Heart right ventricle (tissue), 16 donors: ENCODE measurements at regions not wholly inside any gene's neighbourhood (a gene's known extent, or its start where the extent isn't known, plus 50 kb on each side); places are given as distances from the start of the nearest gene placed in this dataset.

Experiments used
- ATAC-seq, 8 donors: fragments of 200-7000 bp; cut with Tn5 transposase; one replicate each; pipeline ENCODE4 v1.9.1; 2020; ENCODE audit warnings: mild to moderate bottlenecking in 8 of 8, moderate library complexity in 8 of 8, moderate number of reproducible peaks in 1 of 8
- DNase-seq, 2 donors: peaks; one replicate each; pipeline ENCODE4 v3.0.0-alpha.2; 2020
- H3K27ac ChIP-seq, 10 donors: fragments of 200-600 bp; sonication (generic) in 2 of 10; one replicate each; pipeline versions ENCODE4 v1.5.0 to v1.8.0; 2020 to 2022; ENCODE audit warnings: mild to moderate bottlenecking in 3 of 10
- H3K27me3 ChIP-seq, 7 donors: fragments of 200-600 bp; one replicate each; pipeline ENCODE4 v1.8.0; 2021 to 2022; ENCODE audit warnings: mild to moderate bottlenecking in 2 of 7
- H3K36me3 ChIP-seq, 9 donors: fragments of 200-600 bp; sonication (generic) in 1 of 9; one replicate each; pipeline versions ENCODE4 v1.5.0 to v1.8.0; 2020 to 2022; ENCODE audit warnings: mild to moderate bottlenecking in 2 of 9
- H3K4me1 ChIP-seq, 9 donors: fragments of 200-600 bp; sonication (generic) in 1 of 9; one replicate each; pipeline versions ENCODE4 v1.5.0 to v1.8.0; 2020 to 2022; ENCODE audit warnings: mild to moderate bottlenecking in 4 of 9
- H3K4me3 ChIP-seq, 10 donors: fragments of 200-600 bp; sonication (generic) in 2 of 10; one replicate each; pipeline versions ENCODE4 v1.5.0 to v1.8.0; 2020 to 2022; ENCODE audit warnings: mild to moderate bottlenecking in 7 of 10, moderate library complexity in 2 of 10
- H3K9me3 ChIP-seq, 11 donors: fragments of 200-600 bp in 10 of 11; sonication (generic) in 2 of 11; one replicate each; pipeline versions ENCODE4 v1.5.0 to v1.8.0; 2013 to 2022; ENCODE audit warnings: mild to moderate bottlenecking in 2 of 11, control low read depth in 1 of 11, moderate library complexity in 1 of 11
- CTCF ChIP-seq, 9 donors: fragments of 200-600 bp; sonication (generic) in 2 of 9; IDR thresholded peaks; one replicate each; pipeline versions ENCODE4 v1.5.0 to v1.8.0; 2021 to 2022; ENCODE audit warnings: antibody characterized with exemption in 9 of 9, mild to moderate bottlenecking in 5 of 9, moderate library complexity in 1 of 9
- WGBS, 2 donors: extraction: QIAGEN DNeasy Blood & Tissue Kit; methylation state at CpG; one replicate each; pipeline ENCODE4 v1.1.7; 2013; ENCODE audit warnings: inconsistent platforms in 1 of 2; 5-methylcytosine and 5-hydroxymethylcytosine counted together
- intact Hi-C, 10 donors: fragments of 100-400 bp; cut with DNase I; formaldehyde crosslinking; loops; one replicate each; pipeline versions ENCODE4 v1.11.1 to v1.14.2; 2022
- donor health status: Arrhythmogenic right ventricular cardiomyopathy.
- donor health status: ischemic (EF 13 %, LVEDD 7.1; RV severe dilation, severe dysfunction).
- donor health status: healthy with polysubstance abuse.
- donor health status: DM: no; HTN: yes; CAD: no.
- donor health status: DM: no; HTN: no; CAD: no.
- donor health status: ischemic (EF 25% LVEDD 6.9; RV normal size, moderate dysfunction).
- donor health status: ischemic (EF 25% LVEDD 5.7; RV mildly dilated, moderate dysfunction).
- donor health status: healthy.
- donor health status: DM: yes; HTN: yes; CAD: no.
- donor health status: Ischemic cardiomyopathy.
- donor health status: ischemic (EF 35%, LVEDD 5.7; RV mildly dilated, moderate dysfunction).
- donor health status: nonischemic (EF 11% LVEDD 7.7; RV severe dilation, severe dysfunction).
- donor health status: DM: yes; HTN: yes; CAD: no.
- donor health status: PGD.
- donor health status: ischemic (EF 29% LVEDD 5.4; RV normal size, mild dysfunction).
- donor health status: nonischemic (EF 23%, LVEDD 6.1; RV moderate dilation, normal function).

- H3K9me3 ChIP-seq: peaks cover 0 to 17% (median 0%) of the 10 kb centered on the region in 11 donors
- 86 to 91% methylated on average over 7 of the region's 7 CpGs for WGBS, 2 donors
- intact Hi-C loops: no loop called here
Measured at GRCh38 chr14:94944636-94945258, 174.8 kb upstream of the GSC start.

GRCh38 chr14:94942601-94943000, 172.7 kb upstream of the GSC start:
- no peak for DNase-seq
- intact Hi-C loops: no loop called here

More at GRCh38 chr14:94944636-94945258, 174.8 kb upstream of the GSC start:
- H3K27me3 ChIP-seq: peaks cover 0 to 3% (median 0%) of the 10 kb centered on the region in 7 donors
- no peak for ATAC-seq
- H3K4me3 ChIP-seq: no peak overlapping the region
- H3K27ac ChIP-seq: no peak overlapping the region
- no peak for DNase-seq
- H3K4me1 ChIP-seq: no peaks in the 10 kb centered on the region
- TF ChIP-seq CTCF (IDR thresholded peaks at IDR 0.05): no peak
- no peaks in the 10 kb centered on the region for H3K36me3 ChIP-seq

DNA sequence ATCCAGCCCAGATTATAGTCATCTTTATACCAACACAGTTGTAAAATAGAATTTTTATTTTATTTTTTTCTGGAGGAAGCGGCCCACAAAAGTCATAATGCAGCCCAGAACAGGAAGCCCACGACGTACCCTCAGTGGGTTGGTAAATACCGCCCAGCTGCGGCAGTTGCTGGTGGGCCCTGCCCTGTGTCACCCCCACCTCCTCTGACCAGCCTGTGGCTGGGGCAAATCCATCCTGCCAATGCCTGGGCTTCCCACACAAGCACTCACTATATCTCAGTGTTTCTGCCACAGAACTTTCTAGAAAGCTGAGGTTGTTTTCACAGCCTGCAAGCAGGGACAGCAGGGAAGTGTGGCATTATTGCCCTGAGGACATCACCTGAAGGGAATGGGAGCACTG, 171.4 kb upstream of the GSC start:
- WGBS, 2 donors: 93 to 95% methylated on average over 5 of the region's 5 CpGs

More at GRCh38 chr14:94942601-94943000, 172.7 kb upstream of the GSC start:
- no peak for ATAC-seq
- Histone ChIP-seq H3K27ac (no peak overlapping the region), H3K27me3 (peaks cover 0 to 3% (median 0%) of the 10 kb centered on the region in 7 donors), H3K36me3 (no peaks in the 10 kb centered on the region), H3K9me3 (peaks cover 0 to 8% (median 0%) of the 10 kb centered on the region in 11 donors), H3K4me1 (peaks cover 0 to under 1% (median 0%) of the 10 kb centered on the region in 9 donors), H3K4me3 (no peak overlapping the region)
- WGBS, 2 donors: 83 to 86% methylated on average over 4 of the region's 4 CpGs
- TF ChIP-seq CTCF (IDR thresholded peaks at IDR 0.05): no peak

More for the DNA sequence above, 171.4 kb upstream of the GSC start:
- peaks cover 0 to 3% (median 0%) of the 10 kb centered on the region in 7 donors for H3K27me3 ChIP-seq
- peaks cover 0 to 13% (median 11%) of the 10 kb centered on the region in 9 donors for H3K4me1 ChIP-seq
- ATAC-seq (no peak), DNase-seq (no peak)
- H3K36me3 ChIP-seq: no peaks in the 10 kb centered on the region
- no peak overlapping the region for H3K4me3 ChIP-seq
- H3K27ac ChIP-seq: no peak overlapping the region
- no peaks in the 10 kb centered on the region for H3K9me3 ChIP-seq
- TF ChIP-seq CTCF (IDR thresholded peaks at IDR 0.05): no peak
- intact Hi-C loops: no loop called here
